Caco-2 (cell line): ENCODE measurements at regions not wholly inside any gene's neighbourhood (a gene's known extent, or its start where the extent isn't known, plus 50 kb on each side); places are given as distances from the start of the nearest gene placed in this dataset.

Experiments
- BruUV-seq: library from RNA; stranded (reverse); fragments of 400-500 nt; replicated peaks from 2 replicates; lab custom pipeline; 2021; lab: Mats Ljungman, UMichigan
- CTCF ChIA-PET: fragments of 300-600 bp; sonication (Branson Sonifier 250); formaldehyde crosslinking; loops from one replicate; lab custom pipeline; 2022; ENCODE audit warnings: antibody characterized with exemption; lab: Charles Lee
- POLR2A ChIA-PET: fragments of 300-600 bp; sonication (Branson Sonifier 250); formaldehyde crosslinking; loops from one replicate; lab custom pipeline; 2022; ENCODE audit warnings: antibody characterized with exemption; lab: Charles Lee
- DNase-seq, 2 experiments: peaks; one replicate each; pipeline versions ENCODE4 v3.0.0 to v3.0.0-alpha.2; 2020 to 2022
- H3K27me3 ChIP-seq: replicated peaks from 2 replicates; pipeline ENCODE4 v1.6.0; 2011; ENCODE audit warnings: low read length; ENCODE audit not compliant: control insufficient read depth, insufficient read depth
- H3K36me3 ChIP-seq: 2 replicates; pipeline ENCODE4 v1.5.1; 2011; ENCODE audit warnings: low read length; ENCODE audit not compliant: control insufficient read depth, insufficient read depth
- H3K4me1 ChIP-seq: fragments of 250-450 bp; sonication (Bioruptor Pico); 2 replicates; pipeline ENCODE4 v1.5.1; 2020; ENCODE audit warnings: mild to moderate bottlenecking
- H3K4me3 ChIP-seq: 2 replicates; pipeline ENCODE4 v1.5.1; 2011; ENCODE audit warnings: low read depth, mild to moderate bottlenecking, control low read depth, low read length
- H3K9me3 ChIP-seq: fragments of 250-450 bp; sonication (Bioruptor Pico); 2 replicates; pipeline ENCODE4 v1.5.1; 2020; ENCODE audit warnings: mild to moderate bottlenecking, moderate library complexity
- H3K27ac Mint-ChIP-seq: one replicate; pipeline ENCODE4 v1.8.0; 2022; ENCODE audit warnings: mixed read lengths; ENCODE audit not compliant: unreplicated experiment
- H3K27me3 Mint-ChIP-seq: one replicate; pipeline ENCODE4 v1.8.0; 2022; ENCODE audit warnings: mixed read lengths; ENCODE audit not compliant: insufficient read depth, unreplicated experiment
- H3K36me3 Mint-ChIP-seq: one replicate; pipeline ENCODE4 v1.8.0; 2022; ENCODE audit warnings: mild to moderate bottlenecking, mixed read lengths; ENCODE audit not compliant: insufficient read depth, unreplicated experiment
- H3K4me1 Mint-ChIP-seq: one replicate; pipeline ENCODE4 v1.8.0; 2022; ENCODE audit warnings: low read depth, mixed read lengths; ENCODE audit not compliant: unreplicated experiment
- H3K4me3 Mint-ChIP-seq: one replicate; pipeline ENCODE4 v1.8.0; 2022; ENCODE audit warnings: mild to moderate bottlenecking, moderate library complexity, mixed read lengths; ENCODE audit not compliant: unreplicated experiment
- H3K9me3 Mint-ChIP-seq: one replicate; pipeline ENCODE4 v1.8.0; 2022; ENCODE audit warnings: mixed read lengths; ENCODE audit not compliant: unreplicated experiment
- intact Hi-C: fragments of 100-400 bp; cut with micrococcal nuclease; formaldehyde crosslinking; loops from one replicate; pipeline ENCODE4 v1.10.0; 2022; ENCODE audit not compliant: unreplicated experiment
- TF ChIP-seq, protein P1 (sequence below), 2 experiments: fragments of 200-600 bp in 1 of 2; IDR thresholded peaks; 1 replicate in 1 of 2; 2 replicates in 1 of 2; pipeline versions ENCODE4 v1.5.1 to v1.8.0; 2011 to 2022; ENCODE audit warnings: antibody characterized with exemption in 1 of 2, control low read depth in 1 of 2, inconsistent platforms in 1 of 2, low read depth in 1 of 2, low read length in 1 of 2, mild to moderate bottlenecking in 1 of 2, moderate library complexity in 1 of 2; ENCODE audit not compliant: insufficient read depth in 1 of 2, severe bottlenecking in 1 of 2, unreplicated experiment in 1 of 2

DNA sequence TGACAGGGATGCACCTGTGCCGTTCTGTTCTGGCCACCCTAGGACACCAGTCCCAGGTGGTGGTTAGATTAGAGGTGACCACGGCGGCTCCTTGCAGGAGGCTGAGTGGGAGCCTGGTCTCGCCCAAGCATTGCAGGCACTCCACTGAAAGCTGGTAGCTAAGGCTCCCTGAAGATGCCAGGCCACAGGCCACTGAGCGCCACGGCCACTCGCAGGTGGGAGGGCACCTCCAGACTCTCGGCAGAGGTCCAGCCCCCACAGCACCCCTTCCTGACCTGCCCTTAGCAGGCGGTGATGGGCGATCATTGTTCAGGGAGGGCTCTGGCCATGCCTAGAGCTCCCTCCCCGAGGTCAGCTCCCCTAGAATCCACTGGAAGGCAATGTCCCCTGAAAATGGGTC, 1270.2 kb downstream of the BRD1 start:
- Mint-ChIP-seq H3K4me1 (no peaks in the 10 kb centered on the region), H3K36me3 (no peaks in the 10 kb centered on the region), H3K4me3 (no peak overlapping the region), H3K27me3 (no peaks in the 10 kb centered on the region), H3K27ac (no peak overlapping the region), H3K9me3 (no peaks in the 10 kb centered on the region)
- ChIA-PET POLR2A (no interaction called here), CTCF (no interaction called here)
- intact Hi-C loops: no loop called here
- no peaks in the 10 kb centered on the region for H3K4me1 ChIP-seq
- no TSS peak for BruUV-seq
- no peaks in the 10 kb centered on the region for H3K9me3 ChIP-seq
- TF ChIP-seq, protein P1, sequence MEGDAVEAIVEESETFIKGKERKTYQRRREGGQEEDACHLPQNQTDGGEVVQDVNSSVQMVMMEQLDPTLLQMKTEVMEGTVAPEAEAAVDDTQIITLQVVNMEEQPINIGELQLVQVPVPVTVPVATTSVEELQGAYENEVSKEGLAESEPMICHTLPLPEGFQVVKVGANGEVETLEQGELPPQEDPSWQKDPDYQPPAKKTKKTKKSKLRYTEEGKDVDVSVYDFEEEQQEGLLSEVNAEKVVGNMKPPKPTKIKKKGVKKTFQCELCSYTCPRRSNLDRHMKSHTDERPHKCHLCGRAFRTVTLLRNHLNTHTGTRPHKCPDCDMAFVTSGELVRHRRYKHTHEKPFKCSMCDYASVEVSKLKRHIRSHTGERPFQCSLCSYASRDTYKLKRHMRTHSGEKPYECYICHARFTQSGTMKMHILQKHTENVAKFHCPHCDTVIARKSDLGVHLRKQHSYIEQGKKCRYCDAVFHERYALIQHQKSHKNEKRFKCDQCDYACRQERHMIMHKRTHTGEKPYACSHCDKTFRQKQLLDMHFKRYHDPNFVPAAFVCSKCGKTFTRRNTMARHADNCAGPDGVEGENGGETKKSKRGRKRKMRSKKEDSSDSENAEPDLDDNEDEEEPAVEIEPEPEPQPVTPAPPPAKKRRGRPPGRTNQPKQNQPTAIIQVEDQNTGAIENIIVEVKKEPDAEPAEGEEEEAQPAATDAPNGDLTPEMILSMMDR (IDR thresholded peaks at IDR 0.05; ENCODE audit: insufficient read depth in 1 of 2, low read depth in 1 of 2, low read length in 1 of 2, severe bottlenecking in 1 of 2, unreplicated experiment in 1 of 2): no peak
- no peak overlapping the region for H3K4me3 ChIP-seq
- H3K36me3 ChIP-seq: no peaks in the 10 kb centered on the region
- no peak for DNase-seq
- H3K27me3 ChIP-seq: no peaks in the 10 kb centered on the region

DNA sequence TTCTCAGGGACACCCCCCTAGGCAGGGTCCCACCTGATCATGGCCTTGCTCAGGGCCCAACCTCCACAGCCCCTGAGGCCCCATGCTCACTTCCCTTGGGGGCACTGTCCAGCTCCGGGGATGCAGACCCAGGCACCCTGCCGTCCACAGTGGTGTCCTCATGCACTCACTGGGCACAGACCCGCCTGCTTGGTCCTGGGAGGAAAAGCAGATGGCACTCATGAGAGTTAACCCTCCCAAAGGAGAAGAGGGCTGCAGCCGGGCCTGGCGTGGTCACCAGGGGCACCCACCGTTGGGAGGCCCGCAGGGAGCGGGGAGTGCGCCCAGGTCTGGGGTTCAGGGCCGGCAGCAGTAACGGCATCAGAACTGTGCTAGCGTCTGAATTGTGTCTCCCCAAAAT, 1270.9 kb downstream of the BRD1 start:
- ChIA-PET CTCF (no interaction called here), POLR2A (no interaction called here)
- Histone ChIP-seq H3K36me3 (no peaks in the 10 kb centered on the region), H3K9me3 (no peaks in the 10 kb centered on the region), H3K27me3 (no peaks in the 10 kb centered on the region), H3K4me3 (no peak overlapping the region), H3K4me1 (no peaks in the 10 kb centered on the region)
- no peaks in the 10 kb centered on the region for H3K36me3 Mint-ChIP-seq
- intact Hi-C loops: no loop called here
- no peaks in the 10 kb centered on the region for H3K4me1 Mint-ChIP-seq
- TF ChIP-seq, protein P1 (IDR thresholded peaks at IDR 0.05; ENCODE audit: insufficient read depth in 1 of 2, low read depth in 1 of 2, low read length in 1 of 2, severe bottlenecking in 1 of 2, unreplicated experiment in 1 of 2): no peak
- BruUV-seq: no TSS peak
- no peak overlapping the region for H3K27ac Mint-ChIP-seq
- no peaks in the 10 kb centered on the region for H3K27me3 Mint-ChIP-seq
- no peaks in the 10 kb centered on the region for H3K9me3 Mint-ChIP-seq
- no peak overlapping the region for H3K4me3 Mint-ChIP-seq
- no peak for DNase-seq

- no peak for DNase-seq
- Mint-ChIP-seq H3K4me3 (no peak overlapping the region), H3K4me1 (no peaks in the 10 kb centered on the region), H3K36me3 (no peaks in the 10 kb centered on the region), H3K27me3 (no peaks in the 10 kb centered on the region), H3K9me3 (no peaks in the 10 kb centered on the region), H3K27ac (no peak overlapping the region)
- intact Hi-C loops: no loop called here
- BruUV-seq: no TSS peak
- Histone ChIP-seq H3K27me3 (no peaks in the 10 kb centered on the region), H3K9me3 (no peaks in the 10 kb centered on the region), H3K4me3 (no peak overlapping the region), H3K36me3 (no peaks in the 10 kb centered on the region), H3K4me1 (no peaks in the 10 kb centered on the region)
- ChIA-PET CTCF (no interaction called here), POLR2A (no interaction called here)
- TF ChIP-seq, protein P1 (IDR thresholded peaks at IDR 0.05; ENCODE audit: insufficient read depth in 1 of 2, low read depth in 1 of 2, low read length in 1 of 2, severe bottlenecking in 1 of 2, unreplicated experiment in 1 of 2): no peak
Measured at GRCh38 chr22:48556222-48556621, 1271.5 kb downstream of the BRD1 start.
